SK-N-SH treated with all-trans-retinoic acid at 6 μM for 48 hours (cell line): ENCODE measurements at regions not wholly inside any gene's neighbourhood (a gene's known extent, or its start where the extent isn't known, plus 50 kb on each side); places are given as distances from the start of the nearest gene placed in this dataset.

Source experiments
- BACH2 ChIP-seq: fragments of 250-450 bp; sonication (Bioruptor Pico); IDR thresholded peaks from 2 replicates; pipeline ENCODE4 v1.9.0; 2021; ENCODE audit warnings: mild to moderate bottlenecking, borderline replicate concordance
- CREB5 ChIP-seq: fragments of 250-450 bp; sonication (Bioruptor Pico); IDR thresholded peaks from 2 replicates; pipeline ENCODE4 v1.5.1; 2020; ENCODE audit warnings: low read depth, mild to moderate bottlenecking, moderate library complexity
- CSRNP3 ChIP-seq: fragments of 250-450 bp; sonication (Bioruptor Pico); IDR thresholded peaks from 2 replicates; pipeline ENCODE4 v1.5.1; 2021; ENCODE audit warnings: mild to moderate bottlenecking, moderate library complexity
- ESRRG ChIP-seq: fragments of 250-450 bp; sonication (Bioruptor Pico); IDR thresholded peaks from 2 replicates; pipeline ENCODE4 v1.6.1; 2021; ENCODE audit warnings: mild to moderate bottlenecking
- ISL1 ChIP-seq: fragments of 250-450 bp; sonication (Bioruptor Pico); IDR thresholded peaks from 2 replicates; pipeline ENCODE4 v2.1.2; 2022; ENCODE audit warnings: mild to moderate bottlenecking, moderate library complexity
- PATZ1 ChIP-seq: fragments of 250-450 bp; sonication (Bioruptor Pico); IDR thresholded peaks from 2 replicates; pipeline ENCODE4 v1.8.0; 2020; ENCODE audit warnings: mild to moderate bottlenecking, moderate library complexity, borderline replicate concordance
- PPARA ChIP-seq: fragments of 250-450 bp; sonication (Bioruptor Pico); IDR thresholded peaks from 2 replicates; pipeline ENCODE4 v1.5.0; 2020; ENCODE audit warnings: mild to moderate bottlenecking, borderline replicate concordance
- SNAI2 ChIP-seq: fragments of 250-450 bp; sonication (Bioruptor Pico); IDR thresholded peaks from 2 replicates; pipeline ENCODE4 v1.5.0; 2020; ENCODE audit warnings: mild to moderate bottlenecking, moderate library complexity
- TCF4 ChIP-seq: fragments of 250-450 bp; sonication (Bioruptor Pico); IDR thresholded peaks from 2 replicates; pipeline ENCODE4 v1.8.0; 2021; ENCODE audit warnings: mild to moderate bottlenecking, moderate library complexity, borderline replicate concordance
- TOX ChIP-seq: fragments of 250-450 bp; sonication (Bioruptor Pico); IDR thresholded peaks from 2 replicates; pipeline ENCODE4 v1.8.0; 2021; ENCODE audit warnings: mild to moderate bottlenecking, moderate library complexity, borderline replicate concordance
- ZFP3 ChIP-seq: fragments of 250-450 bp; sonication (Bioruptor Pico); IDR thresholded peaks from 2 replicates; pipeline ENCODE4 v1.5.0; 2020; ENCODE audit warnings: mild to moderate bottlenecking, moderate library complexity
- ZFP30 ChIP-seq: fragments of 450-650 bp; formaldehyde crosslinking; IDR thresholded peaks from 2 replicates; pipeline ENCODE4 v1.5.0; 2022; ENCODE audit warnings: mild to moderate bottlenecking, moderate library complexity
- ZNF70 ChIP-seq: fragments of 450-650 bp; formaldehyde crosslinking; IDR thresholded peaks from 2 replicates; pipeline ENCODE4 v1.5.0; 2020; ENCODE audit warnings: mild to moderate bottlenecking, moderate library complexity

- TF ChIP-seq PPARA (CRISPR knock-in tag): no peak
- TF ChIP-seq ISL1: no peak
- TF ChIP-seq PATZ1: no peak
- TF ChIP-seq ESRRG (CRISPR knock-in tag): no peak
- TF ChIP-seq TOX (CRISPR knock-in tag): no peak
- no peak for TF ChIP-seq ZNF70
- TF ChIP-seq ZFP3 (CRISPR knock-in tag): no peak
- no peak for TF ChIP-seq TCF4 (CRISPR knock-in tag)
- TF ChIP-seq SNAI2 (CRISPR knock-in tag): no peak
- no peak for TF ChIP-seq CSRNP3
- no peak for TF ChIP-seq ZFP30 (CRISPR knock-in tag)
- TF ChIP-seq CREB5 (CRISPR knock-in tag): no peak
- TF ChIP-seq BACH2 (CRISPR knock-in tag): no peak
Measured at GRCh38 chr18:14937271-14937670, 189.3 kb downstream of the ANKRD30B start.
